ENCODE measurements at regions not wholly inside any gene's neighbourhood (a gene's known extent, or its start where the extent isn't known, plus 50 kb on each side); places are given as distances from the start of the nearest gene placed in this dataset.

DNA sequence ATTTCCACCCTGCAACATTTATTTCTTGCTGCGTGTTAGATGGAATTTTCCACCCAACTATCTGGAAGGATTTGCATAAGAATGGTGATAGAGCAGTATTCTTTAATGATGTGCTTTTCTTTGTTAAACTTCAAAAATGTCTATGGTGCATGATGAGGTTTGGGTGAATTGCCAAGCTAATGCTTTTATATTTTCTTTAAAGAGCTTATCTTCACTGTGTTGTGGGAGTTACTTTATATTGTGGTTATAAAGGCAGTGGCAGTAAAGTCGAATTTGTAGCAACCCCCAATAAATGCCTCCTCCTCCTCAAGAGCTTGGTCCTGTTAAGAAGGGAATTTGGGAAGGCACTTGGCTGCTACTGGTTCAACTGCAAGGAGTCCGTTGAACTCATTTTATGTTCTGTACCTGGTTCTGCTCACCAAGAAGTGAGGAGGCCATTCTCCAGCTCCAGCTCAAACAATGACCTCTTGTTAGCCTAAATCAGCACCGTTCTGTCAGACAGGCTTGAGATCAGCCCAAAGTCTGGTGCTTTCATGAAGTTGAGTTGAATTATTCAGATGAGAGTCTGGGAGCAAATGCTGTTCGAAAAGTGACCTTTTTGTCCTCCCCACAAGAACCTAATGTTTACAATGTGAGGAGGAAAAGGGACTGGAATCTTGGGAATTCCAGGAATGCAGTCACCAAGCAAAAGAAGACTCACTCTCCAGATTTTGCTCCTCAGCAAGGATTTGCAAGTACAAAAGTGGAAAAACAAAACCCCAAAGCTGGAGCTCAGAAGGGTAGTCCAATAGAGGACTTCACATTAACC is 217.0 kb downstream of the TMEM38B start:
- Histone ChIP-seq H3K27me3 (ENCODE audit: insufficient read depth, low read depth, low read length) (no peaks in the 10 kb centered on the region), H3K9me2 (ENCODE audit: insufficient read depth, low read length) (no peaks in the 10 kb centered on the region), H3F3A (ENCODE audit: insufficient read depth, low read length, poor library complexity, severe bottlenecking) (no peaks in the 10 kb centered on the region), H3K4me2 (ENCODE audit: low read length) (no peak overlapping the region), H3K36me3 (ENCODE audit: insufficient read depth, low read length) (no peaks in the 10 kb centered on the region), H3K9ac (ENCODE audit: low read length) (no peak overlapping the region), H3K27ac (ENCODE audit: low read length) (no peak overlapping the region), H3K9me3 (ENCODE audit: low read length) (no peaks in the 10 kb centered on the region), H3K4me3 (ENCODE audit: low read length) (no peak overlapping the region), H4K20me1 (ENCODE audit: insufficient read depth) (no peaks in the 10 kb centered on the region), H3K79me2 (replicated peaks; ENCODE audit: insufficient read depth, low read length) (no peaks in the 10 kb centered on the region), H2AFZ (ENCODE audit: low read depth, low read length) (no peak overlapping the region)
- TF ChIP-seq SMC3 (conservative IDR thresholded peaks at IDR 0.05; ENCODE audit: poor library complexity) (no peak), TAF1 (IDR thresholded peaks at IDR 0.05; ENCODE audit: low read depth) (no peak), RAD21 (conservative IDR thresholded peaks at IDR 0.05) (no peak)

DNA sequence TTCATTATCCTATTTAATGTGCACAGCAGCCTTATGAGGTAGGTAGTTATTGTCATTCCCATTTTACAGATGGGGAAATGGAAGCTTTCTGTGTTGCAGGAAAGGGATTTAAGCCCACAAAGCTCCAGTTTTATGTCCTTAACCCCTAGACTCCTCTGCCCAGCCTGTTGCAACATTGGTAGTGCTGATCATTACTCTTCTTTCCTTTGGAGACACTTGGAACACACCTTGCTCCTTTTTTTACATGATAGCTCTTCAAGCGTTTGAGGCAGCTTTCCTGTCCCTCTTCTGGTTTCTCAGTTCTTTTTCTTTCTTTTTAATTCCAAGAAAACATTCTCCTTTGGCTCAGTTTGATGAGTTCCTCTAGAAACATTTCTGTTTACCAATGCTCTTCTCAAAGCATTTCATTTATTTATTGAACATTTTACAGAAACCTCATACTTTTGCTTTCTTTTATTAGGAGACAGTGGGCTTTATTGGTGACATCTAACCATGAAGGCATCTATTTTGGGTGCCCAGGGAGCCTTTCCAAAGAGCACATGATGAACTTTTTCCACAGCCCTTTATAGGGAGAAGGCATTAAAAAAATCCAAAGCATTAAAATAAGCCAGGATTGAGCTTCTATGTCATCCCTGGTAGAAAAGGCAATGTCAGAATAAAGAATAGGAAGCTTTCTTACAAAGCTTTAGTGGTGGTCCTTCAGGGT is 218.0 kb downstream of the TMEM38B start:
- H3K9me3 ChIP-seq (ENCODE audit: low read length) = no peaks in the 10 kb centered on the region
- H3K9me2 ChIP-seq (ENCODE audit: insufficient read depth, low read length) = no peaks in the 10 kb centered on the region
- TF ChIP-seq REST (IDR thresholded peaks at IDR 0.05; ENCODE audit: borderline replicate concordance) (no peak), EP300 (conservative IDR thresholded peaks at IDR 0.05; ENCODE audit: poor library complexity, severe bottlenecking) (no peak), TAF1 (IDR thresholded peaks at IDR 0.05; ENCODE audit: low read depth) (no peak), RAD21 (conservative IDR thresholded peaks at IDR 0.05) (no peak), SMC3 (conservative IDR thresholded peaks at IDR 0.05; ENCODE audit: poor library complexity) (no peak), EZH2 (IDR thresholded peaks at IDR 0.05; ENCODE audit: borderline replicate concordance, insufficient read depth, low read length, poor library complexity, severe bottlenecking) (no peak), POLR2AphosphoS5 (IDR thresholded peaks at IDR 0.05) (no peak), MXI1 (conservative IDR thresholded peaks at IDR 0.05; ENCODE audit: poor library complexity, severe bottlenecking) (no peak)
- TF ChIP-seq, protein P1, sequence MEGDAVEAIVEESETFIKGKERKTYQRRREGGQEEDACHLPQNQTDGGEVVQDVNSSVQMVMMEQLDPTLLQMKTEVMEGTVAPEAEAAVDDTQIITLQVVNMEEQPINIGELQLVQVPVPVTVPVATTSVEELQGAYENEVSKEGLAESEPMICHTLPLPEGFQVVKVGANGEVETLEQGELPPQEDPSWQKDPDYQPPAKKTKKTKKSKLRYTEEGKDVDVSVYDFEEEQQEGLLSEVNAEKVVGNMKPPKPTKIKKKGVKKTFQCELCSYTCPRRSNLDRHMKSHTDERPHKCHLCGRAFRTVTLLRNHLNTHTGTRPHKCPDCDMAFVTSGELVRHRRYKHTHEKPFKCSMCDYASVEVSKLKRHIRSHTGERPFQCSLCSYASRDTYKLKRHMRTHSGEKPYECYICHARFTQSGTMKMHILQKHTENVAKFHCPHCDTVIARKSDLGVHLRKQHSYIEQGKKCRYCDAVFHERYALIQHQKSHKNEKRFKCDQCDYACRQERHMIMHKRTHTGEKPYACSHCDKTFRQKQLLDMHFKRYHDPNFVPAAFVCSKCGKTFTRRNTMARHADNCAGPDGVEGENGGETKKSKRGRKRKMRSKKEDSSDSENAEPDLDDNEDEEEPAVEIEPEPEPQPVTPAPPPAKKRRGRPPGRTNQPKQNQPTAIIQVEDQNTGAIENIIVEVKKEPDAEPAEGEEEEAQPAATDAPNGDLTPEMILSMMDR (IDR thresholded peaks at IDR 0.05; ENCODE audit: poor library complexity, severe bottlenecking) = no peak
- H3K9ac ChIP-seq (ENCODE audit: low read length) = no peak overlapping the region
- H3F3A ChIP-seq (ENCODE audit: insufficient read depth, low read length, poor library complexity, severe bottlenecking) = no peaks in the 10 kb centered on the region
- no peaks in the 10 kb centered on the region for H3K27me3 ChIP-seq (ENCODE audit: insufficient read depth, low read depth, low read length)
- H3K27ac ChIP-seq (ENCODE audit: low read length) = no peak overlapping the region
- no peak overlapping the region for H3K4me3 ChIP-seq (ENCODE audit: low read length)
- no peaks in the 10 kb centered on the region for H3K36me3 ChIP-seq (ENCODE audit: insufficient read depth, low read length)
- H4K20me1 ChIP-seq (ENCODE audit: insufficient read depth) = no peaks in the 10 kb centered on the region
- H3K79me2 ChIP-seq (replicated peaks; ENCODE audit: insufficient read depth, low read length) = no peaks in the 10 kb centered on the region
- H3K4me2 ChIP-seq (ENCODE audit: low read length) = no peak overlapping the region
- H2AFZ ChIP-seq (ENCODE audit: low read depth, low read length) = no peak overlapping the region

Data from neural cell (in vitro differentiated cells).